ENCODE measurements at regions not wholly inside any gene's neighbourhood (a gene's known extent, or its start where the extent isn't known, plus 50 kb on each side); places are given as distances from the start of the nearest gene placed in this dataset.

GRCh38 chr2:139492131-139492680 lies 712.0 kb upstream of the NXPH2 start:
- no peak for TF ChIP-seq GATA3 (IDR thresholded peaks at IDR 0.05; ENCODE audit: low read depth, low read length)

- no peak for TF ChIP-seq GATA2 (IDR thresholded peaks at IDR 0.05; ENCODE audit: low read depth, low read length)
- no peak for TF ChIP-seq GATA3 (IDR thresholded peaks at IDR 0.05; ENCODE audit: low read depth, low read length)
Measured at GRCh38 chr2:139480161-139480650, 700.0 kb upstream of the NXPH2 start.

GRCh38 chr2:139478165-139478914 lies 698.1 kb upstream of the NXPH2 start:
- no peak for TF ChIP-seq GATA2 (IDR thresholded peaks at IDR 0.05; ENCODE audit: low read depth, low read length)
- TF ChIP-seq GATA3 (IDR thresholded peaks at IDR 0.05; ENCODE audit: low read depth, low read length): no peak

GRCh38 chr2:139477618-139478017 lies 697.4 kb upstream of the NXPH2 start:
- TF ChIP-seq GATA3 (IDR thresholded peaks at IDR 0.05; ENCODE audit: low read depth, low read length): no peak
- no peak for TF ChIP-seq GATA2 (IDR thresholded peaks at IDR 0.05; ENCODE audit: low read depth, low read length)

GRCh38 chr2:139469985-139470384 lies 689.8 kb upstream of the NXPH2 start:
- TF ChIP-seq GATA3 (IDR thresholded peaks at IDR 0.05; ENCODE audit: low read depth, low read length) (no peak), GATA2 (IDR thresholded peaks at IDR 0.05; ENCODE audit: low read depth, low read length) (no peak)

- TF ChIP-seq GATA3 (IDR thresholded peaks at IDR 0.05; ENCODE audit: low read depth, low read length) (no peak), GATA2 (IDR thresholded peaks at IDR 0.05; ENCODE audit: low read depth, low read length) (no peak)
Measured at GRCh38 chr2:139465789-139466188, 685.6 kb upstream of the NXPH2 start.

GRCh38 chr2:139457873-139458272 lies 677.7 kb upstream of the NXPH2 start:
- TF ChIP-seq GATA2 (IDR thresholded peaks at IDR 0.05; ENCODE audit: low read depth, low read length) (no peak), GATA3 (IDR thresholded peaks at IDR 0.05; ENCODE audit: low read depth, low read length) (no peak)

GRCh38 chr2:139454251-139454650 lies 674.1 kb upstream of the NXPH2 start:
- TF ChIP-seq GATA3 (IDR thresholded peaks at IDR 0.05; ENCODE audit: low read depth, low read length) (no peak), GATA2 (IDR thresholded peaks at IDR 0.05; ENCODE audit: low read depth, low read length) (no peak)

- TF ChIP-seq GATA2 (IDR thresholded peaks at IDR 0.05; ENCODE audit: low read depth, low read length): no peak
- TF ChIP-seq GATA3 (IDR thresholded peaks at IDR 0.05; ENCODE audit: low read depth, low read length): no peak
Measured at GRCh38 chr2:139439100-139439499, 658.9 kb upstream of the NXPH2 start.

GRCh38 chr2:139438478-139438877 lies 658.3 kb upstream of the NXPH2 start:
- TF ChIP-seq GATA2 (IDR thresholded peaks at IDR 0.05; ENCODE audit: low read depth, low read length) (no peak), GATA3 (IDR thresholded peaks at IDR 0.05; ENCODE audit: low read depth, low read length) (no peak)

- TF ChIP-seq GATA2 (IDR thresholded peaks at IDR 0.05; ENCODE audit: low read depth, low read length) (no peak), GATA3 (IDR thresholded peaks at IDR 0.05; ENCODE audit: low read depth, low read length) (no peak)
Measured at GRCh38 chr2:139427164-139427563, 647.0 kb upstream of the NXPH2 start.

GRCh38 chr2:139424101-139424500 lies 643.9 kb upstream of the NXPH2 start:
- TF ChIP-seq GATA3 (IDR thresholded peaks at IDR 0.05; ENCODE audit: low read depth, low read length) (no peak), GATA2 (IDR thresholded peaks at IDR 0.05; ENCODE audit: low read depth, low read length) (no peak)

GRCh38 chr2:139411236-139411635 lies 631.0 kb upstream of the NXPH2 start:
- TF ChIP-seq GATA3 (IDR thresholded peaks at IDR 0.05; ENCODE audit: low read depth, low read length) (no peak), GATA2 (IDR thresholded peaks at IDR 0.05; ENCODE audit: low read depth, low read length) (no peak)

- TF ChIP-seq GATA3 (IDR thresholded peaks at IDR 0.05; ENCODE audit: low read depth, low read length) (no peak), GATA2 (IDR thresholded peaks at IDR 0.05; ENCODE audit: low read depth, low read length) (no peak)
Measured at GRCh38 chr2:139409212-139409611, 629.0 kb upstream of the NXPH2 start.

GRCh38 chr2:139403948-139404347 lies 623.8 kb upstream of the NXPH2 start:
- TF ChIP-seq GATA2 (IDR thresholded peaks at IDR 0.05; ENCODE audit: low read depth, low read length) (no peak), GATA3 (IDR thresholded peaks at IDR 0.05; ENCODE audit: low read depth, low read length) (no peak)
